ENCODE measurements at regions not wholly inside any gene's neighbourhood (a gene's known extent, or its start where the extent isn't known, plus 50 kb on each side); places are given as distances from the start of the nearest gene placed in this dataset.

- no peak for ATAC-seq
- Histone ChIP-seq H3K4me3 (no peak overlapping the region), H3K36me3 (no peaks in the 10 kb centered on the region), H3K4me1 (no peaks in the 10 kb centered on the region), H3K9me3 (no peaks in the 10 kb centered on the region), H3K27ac (no peak overlapping the region), H3K27me3 (no peaks in the 10 kb centered on the region)
- 71% methylated on average over 3 of the region's 4 CpGs for WGBS (ENCODE audit: insufficient coverage, low coverage, low lambda C conversion rate, missing lambda C conversion rate)
- intact Hi-C loops (cut with DNase I), result no loop called here
- no peak for DNase-seq
- TF ChIP-seq POLR2A (IDR thresholded peaks at IDR 0.05) (no peak), CTCF (IDR thresholded peaks at IDR 0.05) (no peak)
These were observed 230.3 kb downstream of the OSR1 start for GRCh38 chr2:19128148-19128547.

- no peaks in the 10 kb centered on the region for H3K27me3 ChIP-seq
These were observed 230.8 kb downstream of the OSR1 start for GRCh38 chr2:19127616-19128015.

GRCh38 chr2:19125901-19126680 is 232.3 kb downstream of the OSR1 start:
- no peak for DNase-seq
- Histone ChIP-seq H3K27ac (no peak overlapping the region), H3K4me3 (no peak overlapping the region), H3K27me3 (no peaks in the 10 kb centered on the region), H3K36me3 (no peaks in the 10 kb centered on the region), H3K9me3 (no peaks in the 10 kb centered on the region), H3K4me1 (no peaks in the 10 kb centered on the region)
- ATAC-seq, result no peak
- 84% methylated on average over 9 of the region's 9 CpGs for WGBS (ENCODE audit: insufficient coverage, low coverage, low lambda C conversion rate, missing lambda C conversion rate)
- TF ChIP-seq CTCF (IDR thresholded peaks at IDR 0.05), result no peak
- no peak for TF ChIP-seq POLR2A (IDR thresholded peaks at IDR 0.05)
- intact Hi-C loops (cut with DNase I), result no loop called here

More at GRCh38 chr2:19127616-19128015, 230.8 kb downstream of the OSR1 start:
- DNase-seq (no peak), ATAC-seq (no peak)
- Histone ChIP-seq H3K36me3 (no peaks in the 10 kb centered on the region), H3K4me1 (no peaks in the 10 kb centered on the region), H3K9me3 (no peaks in the 10 kb centered on the region), H3K27ac (no peak overlapping the region), H3K4me3 (no peak overlapping the region)
- intact Hi-C loops (cut with DNase I), result no loop called here
- WGBS (ENCODE audit: insufficient coverage, low coverage, low lambda C conversion rate, missing lambda C conversion rate), result 83% methylated on average over 3 of the region's 3 CpGs
- no peak for TF ChIP-seq POLR2A (IDR thresholded peaks at IDR 0.05)
- no peak for TF ChIP-seq CTCF (IDR thresholded peaks at IDR 0.05)

GRCh38 chr2:19124135-19124534 is 234.3 kb downstream of the OSR1 start:
- H3K9me3 ChIP-seq, result no peaks in the 10 kb centered on the region
- no peaks in the 10 kb centered on the region for H3K36me3 ChIP-seq
- H3K4me3 ChIP-seq, result no peak overlapping the region
- intact Hi-C loops (cut with DNase I), result no loop called here
- ATAC-seq, result no peak
- no peaks in the 10 kb centered on the region for H3K27me3 ChIP-seq
- no peak for DNase-seq
- H3K4me1 ChIP-seq, result no peaks in the 10 kb centered on the region
- no peak for TF ChIP-seq CTCF (IDR thresholded peaks at IDR 0.05)
- TF ChIP-seq POLR2A (IDR thresholded peaks at IDR 0.05), result no peak
- WGBS (ENCODE audit: insufficient coverage, low coverage, low lambda C conversion rate, missing lambda C conversion rate), result 69% methylated on average over 5 of the region's 5 CpGs
- no peak overlapping the region for H3K27ac ChIP-seq
